Heart right ventricle (tissue), 16 donors: ENCODE measurements at regions not wholly inside any gene's neighbourhood (a gene's known extent, or its start where the extent isn't known, plus 50 kb on each side); places are given as distances from the start of the nearest gene placed in this dataset.

Experiments
- ATAC-seq, 8 donors: fragments of 200-7000 bp; cut with Tn5 transposase; one replicate each; pipeline ENCODE4 v1.9.1; 2020; ENCODE audit warnings: mild to moderate bottlenecking in 8 of 8, moderate library complexity in 8 of 8, moderate number of reproducible peaks in 1 of 8
- DNase-seq, 2 donors: peaks; one replicate each; pipeline ENCODE4 v3.0.0-alpha.2; 2020
- H3K27ac ChIP-seq, 10 donors: fragments of 200-600 bp; sonication (generic) in 2 of 10; one replicate each; pipeline versions ENCODE4 v1.5.0 to v1.8.0; 2020 to 2022; ENCODE audit warnings: mild to moderate bottlenecking in 3 of 10
- H3K27me3 ChIP-seq, 7 donors: fragments of 200-600 bp; one replicate each; pipeline ENCODE4 v1.8.0; 2021 to 2022; ENCODE audit warnings: mild to moderate bottlenecking in 2 of 7
- H3K36me3 ChIP-seq, 9 donors: fragments of 200-600 bp; sonication (generic) in 1 of 9; one replicate each; pipeline versions ENCODE4 v1.5.0 to v1.8.0; 2020 to 2022; ENCODE audit warnings: mild to moderate bottlenecking in 2 of 9
- H3K4me1 ChIP-seq, 9 donors: fragments of 200-600 bp; sonication (generic) in 1 of 9; one replicate each; pipeline versions ENCODE4 v1.5.0 to v1.8.0; 2020 to 2022; ENCODE audit warnings: mild to moderate bottlenecking in 4 of 9
- H3K4me3 ChIP-seq, 10 donors: fragments of 200-600 bp; sonication (generic) in 2 of 10; one replicate each; pipeline versions ENCODE4 v1.5.0 to v1.8.0; 2020 to 2022; ENCODE audit warnings: mild to moderate bottlenecking in 7 of 10, moderate library complexity in 2 of 10
- H3K9me3 ChIP-seq, 11 donors: fragments of 200-600 bp in 10 of 11; sonication (generic) in 2 of 11; one replicate each; pipeline versions ENCODE4 v1.5.0 to v1.8.0; 2013 to 2022; ENCODE audit warnings: mild to moderate bottlenecking in 2 of 11, control low read depth in 1 of 11, moderate library complexity in 1 of 11
- CTCF ChIP-seq, 9 donors: fragments of 200-600 bp; sonication (generic) in 2 of 9; IDR thresholded peaks; one replicate each; pipeline versions ENCODE4 v1.5.0 to v1.8.0; 2021 to 2022; ENCODE audit warnings: antibody characterized with exemption in 9 of 9, mild to moderate bottlenecking in 5 of 9, moderate library complexity in 1 of 9
- WGBS, 2 donors: extraction: QIAGEN DNeasy Blood & Tissue Kit; methylation state at CpG; one replicate each; pipeline ENCODE4 v1.1.7; 2013; ENCODE audit warnings: inconsistent platforms in 1 of 2; 5-methylcytosine and 5-hydroxymethylcytosine counted together
- intact Hi-C, 10 donors: fragments of 100-400 bp; cut with DNase I; formaldehyde crosslinking; loops; one replicate each; pipeline versions ENCODE4 v1.11.1 to v1.14.2; 2022
- donor health status: Arrhythmogenic right ventricular cardiomyopathy.
- donor health status: ischemic (EF 13 %, LVEDD 7.1; RV severe dilation, severe dysfunction).
- donor health status: healthy with polysubstance abuse.
- donor health status: DM: no; HTN: yes; CAD: no.
- donor health status: DM: no; HTN: no; CAD: no.
- donor health status: ischemic (EF 25% LVEDD 6.9; RV normal size, moderate dysfunction).
- donor health status: ischemic (EF 25% LVEDD 5.7; RV mildly dilated, moderate dysfunction).
- donor health status: healthy.
- donor health status: DM: yes; HTN: yes; CAD: no.
- donor health status: Ischemic cardiomyopathy.
- donor health status: ischemic (EF 35%, LVEDD 5.7; RV mildly dilated, moderate dysfunction).
- donor health status: nonischemic (EF 11% LVEDD 7.7; RV severe dilation, severe dysfunction).
- donor health status: DM: yes; HTN: yes; CAD: no.
- donor health status: PGD.
- donor health status: ischemic (EF 29% LVEDD 5.4; RV normal size, mild dysfunction).
- donor health status: nonischemic (EF 23%, LVEDD 6.1; RV moderate dilation, normal function).

DNA sequence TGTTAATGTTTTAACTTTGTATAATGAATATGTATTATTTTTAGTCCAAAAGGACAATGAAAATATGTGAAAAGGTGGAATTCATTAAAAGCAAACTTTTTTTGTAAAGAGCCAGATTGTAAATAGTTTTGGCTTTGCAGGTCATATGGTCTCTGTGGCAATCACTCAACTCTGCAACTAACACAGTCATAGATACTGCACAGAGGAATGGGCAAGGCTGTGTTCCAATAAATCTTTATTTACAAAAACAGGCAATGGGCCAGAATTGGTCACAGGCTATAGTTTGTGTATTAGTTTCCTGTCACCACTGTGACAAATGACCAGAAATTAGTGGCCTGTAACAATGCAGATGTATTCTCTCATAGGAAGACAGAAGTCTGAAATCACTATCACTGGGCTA lies 125.4 kb upstream of the PTCH1 start:
- peaks cover 0 to 10% (median 0%) of the 10 kb centered on the region in 9 donors for H3K4me1 ChIP-seq
- intact Hi-C loops = no loop called here
- DNase-seq (no peak), ATAC-seq (no peak)
- H3K4me3 ChIP-seq = no peak overlapping the region
- peaks cover 0 to 29% (median 0%) of the 10 kb centered on the region in 11 donors for H3K9me3 ChIP-seq
- TF ChIP-seq CTCF (IDR thresholded peaks at IDR 0.05) = no peak
- no peaks in the 10 kb centered on the region for H3K36me3 ChIP-seq
- H3K27me3 ChIP-seq = no peaks in the 10 kb centered on the region
- H3K27ac ChIP-seq = no peak overlapping the region

DNA sequence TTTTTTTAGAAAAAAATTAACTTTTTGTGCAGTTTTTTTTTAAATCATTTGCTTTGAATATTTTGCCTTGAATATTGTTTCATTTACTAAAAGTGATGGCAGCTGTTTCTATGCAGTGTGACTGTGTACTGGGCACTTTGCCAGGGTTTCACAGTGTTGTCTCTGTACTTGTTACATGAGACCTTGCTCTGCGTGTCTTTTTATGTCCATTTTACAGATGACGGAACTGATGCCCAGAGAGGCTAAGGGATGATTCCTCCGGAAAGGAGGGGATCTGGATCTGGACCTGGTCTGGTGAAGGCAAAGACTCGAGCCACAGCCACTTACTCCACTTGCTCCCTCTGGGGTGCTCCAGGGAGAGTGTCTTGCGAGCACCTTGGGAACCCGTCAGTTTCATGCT lies 124.8 kb upstream of the PTCH1 start:
- intact Hi-C loops = no loop called here
- H3K27me3 ChIP-seq = no peaks in the 10 kb centered on the region
- WGBS, 2 donors = 83 to 85% methylated on average over 6 of the region's 6 CpGs
- DNase-seq (no peak), ATAC-seq (no peak)
- TF ChIP-seq CTCF (IDR thresholded peaks at IDR 0.05) = no peak
- H3K4me3 ChIP-seq = no peak overlapping the region
- H3K9me3 ChIP-seq = peaks cover 0 to 29% (median 0%) of the 10 kb centered on the region in 11 donors
- H3K4me1 ChIP-seq = peaks cover 0 to 10% (median 0%) of the 10 kb centered on the region in 9 donors
- H3K27ac ChIP-seq = no peak overlapping the region
- no peaks in the 10 kb centered on the region for H3K36me3 ChIP-seq

GRCh38 chr9:95640336-95640735 lies 123.6 kb upstream of the PTCH1 start:
- no peak for TF ChIP-seq CTCF (IDR thresholded peaks at IDR 0.05)
- intact Hi-C loops = no loop called here

GRCh38 chr9:95635986-95636671 lies 119.4 kb upstream of the PTCH1 start:
- DNase-seq (no peak), ATAC-seq (no peak)
- Histone ChIP-seq H3K4me1 (no peaks in the 10 kb centered on the region), H3K4me3 (no peak overlapping the region), H3K9me3 (peaks cover 0 to 8% (median 0%) of the 10 kb centered on the region in 11 donors), H3K27me3 (peaks cover 0 to 3% (median 0%) of the 10 kb centered on the region in 7 donors), H3K36me3 (no peaks in the 10 kb centered on the region), H3K27ac (no peak overlapping the region)
- WGBS, 2 donors = 81 to 82% methylated on average over 4 of the region's 4 CpGs
- no peak for TF ChIP-seq CTCF (IDR thresholded peaks at IDR 0.05)
- intact Hi-C loops = loop anchor here in 1 of 10 donors (10.0 kb wide), 1 partner anchor 121 kb away; the partner anchor contains the start of gene PTCH1

More at GRCh38 chr9:95640336-95640735, 123.6 kb upstream of the PTCH1 start:
- H3K27ac ChIP-seq = no peak overlapping the region
- no peak for ATAC-seq
- H3K36me3 ChIP-seq = no peaks in the 10 kb centered on the region
- DNase-seq = no peak
- 80 to 91% methylated on average over 6 of the region's 6 CpGs for WGBS, 2 donors
- peaks cover 0 to 1% (median 0%) of the 10 kb centered on the region in 7 donors for H3K27me3 ChIP-seq
- peaks cover 0 to 10% (median 0%) of the 10 kb centered on the region in 9 donors for H3K4me1 ChIP-seq
- no peak overlapping the region for H3K4me3 ChIP-seq
- peaks cover 0 to 20% (median 0%) of the 10 kb centered on the region in 11 donors for H3K9me3 ChIP-seq
